Kidney (tissue), 13 donors: ENCODE measurements at regions not wholly inside any gene's neighbourhood (a gene's known extent, or its start where the extent isn't known, plus 50 kb on each side); places are given as distances from the start of the nearest gene placed in this dataset.

Source experiments
- DNase-seq, 5 donors: peaks; one replicate each; pipeline ENCODE4 v3.0.0-alpha.2; 2013 to 2020
- FAIRE-seq: peaks from 2 replicates; lab custom pipeline; 2012; peaks lifted over from hg19 to GRCh38; lab: Jason Lieb, UNC
- H3K27ac ChIP-seq, 2 donors: one replicate each; pipeline ENCODE4 v1.7.0; 2013; ENCODE audit warnings: low read depth in 2 of 2, low read length in 2 of 2, inconsistent platforms in 1 of 2
- H3K27me3 ChIP-seq: one replicate; pipeline ENCODE4 v1.7.1; 2013; ENCODE audit warnings: low read length, inconsistent platforms; ENCODE audit not compliant: control insufficient read depth, insufficient read depth
- H3K36me3 ChIP-seq, 3 donors: one replicate each; pipeline versions ENCODE4 v1.7.0 to v1.7.1; 2013; ENCODE audit warnings: low read length in 3 of 3, control low read depth in 1 of 3, inconsistent platforms in 1 of 3; ENCODE audit not compliant: insufficient read depth in 3 of 3, control insufficient read depth in 2 of 3
- H3K4me1 ChIP-seq, 3 donors: one replicate each; pipeline versions ENCODE4 v1.7.0 to v1.7.1; 2013; ENCODE audit warnings: low read length in 3 of 3, inconsistent platforms in 1 of 3, low read depth in 1 of 3; ENCODE audit not compliant: control insufficient read depth in 2 of 3, insufficient read depth in 2 of 3
- H3K4me3 ChIP-seq, 3 donors: one replicate each; pipeline versions ENCODE4 v1.7.0 to v1.8.1; 2013; ENCODE audit warnings: low read length in 3 of 3, control low read depth in 1 of 3, inconsistent platforms in 1 of 3
- H3K9ac ChIP-seq, 3 donors: one replicate each; pipeline versions ENCODE4 v1.7.0 to v1.7.1; 2013; ENCODE audit warnings: low read length in 3 of 3, control low read depth in 1 of 3, inconsistent platforms in 1 of 3
- H3K9me3 ChIP-seq, 3 donors: one replicate each; pipeline versions ENCODE4 v1.7.0 to v1.7.1; 2013; ENCODE audit warnings: low read length in 3 of 3, control low read depth in 1 of 3, inconsistent platforms in 1 of 3; ENCODE audit not compliant: control insufficient read depth in 2 of 3, insufficient read depth in 1 of 3
- intact Hi-C: fragments of 100-400 bp; cut with DNase I; formaldehyde crosslinking; loops from one replicate; pipeline ENCODE4 v1.11.1; 2022
- TF ChIP-seq, protein P1 (sequence below): IDR thresholded peaks from 3 replicates; pipeline ENCODE4 v1.5.1; 2012; ENCODE audit warnings: mild to moderate bottlenecking, moderate library complexity, borderline replicate concordance; ENCODE audit not compliant: insufficient read depth; ENCODE audit errors: extremely low read depth
- donor health status: control.
- donor health status: control.
- donor health status: control.
- donor health status: control.
- donor health status: control.
- donor health status: DM: yes; HTN: yes; CAD: no.
- donor health status: Normal renal cell carcinoma (clear cell type).

DNA sequence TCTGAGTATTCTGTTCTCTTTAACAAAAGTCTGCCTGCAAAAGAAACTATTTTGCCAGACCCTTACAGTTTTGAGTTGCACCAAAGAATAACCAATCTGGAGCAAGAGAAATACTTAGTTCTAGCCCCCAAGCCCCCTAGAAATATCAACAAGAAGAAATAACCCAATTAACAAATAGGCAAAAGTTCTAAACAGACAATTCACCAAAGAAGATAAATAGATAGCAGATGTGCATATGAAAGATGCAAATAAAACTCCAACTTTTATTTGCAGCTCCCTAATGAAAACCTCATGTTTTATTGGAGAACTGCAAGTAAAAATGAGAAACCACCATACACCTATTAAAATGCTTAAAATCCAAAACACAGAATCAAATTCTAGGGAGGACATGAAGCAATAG lies 1308.0 kb downstream of the CDH11 start:
- H3K27me3 ChIP-seq = no peaks in the 10 kb centered on the region
- no peaks in the 10 kb centered on the region for H3K36me3 ChIP-seq
- intact Hi-C loops = no loop called here
- DNase-seq (no peak), FAIRE-seq (no peak)
- no peak overlapping the region for H3K27ac ChIP-seq
- TF ChIP-seq, protein P1, sequence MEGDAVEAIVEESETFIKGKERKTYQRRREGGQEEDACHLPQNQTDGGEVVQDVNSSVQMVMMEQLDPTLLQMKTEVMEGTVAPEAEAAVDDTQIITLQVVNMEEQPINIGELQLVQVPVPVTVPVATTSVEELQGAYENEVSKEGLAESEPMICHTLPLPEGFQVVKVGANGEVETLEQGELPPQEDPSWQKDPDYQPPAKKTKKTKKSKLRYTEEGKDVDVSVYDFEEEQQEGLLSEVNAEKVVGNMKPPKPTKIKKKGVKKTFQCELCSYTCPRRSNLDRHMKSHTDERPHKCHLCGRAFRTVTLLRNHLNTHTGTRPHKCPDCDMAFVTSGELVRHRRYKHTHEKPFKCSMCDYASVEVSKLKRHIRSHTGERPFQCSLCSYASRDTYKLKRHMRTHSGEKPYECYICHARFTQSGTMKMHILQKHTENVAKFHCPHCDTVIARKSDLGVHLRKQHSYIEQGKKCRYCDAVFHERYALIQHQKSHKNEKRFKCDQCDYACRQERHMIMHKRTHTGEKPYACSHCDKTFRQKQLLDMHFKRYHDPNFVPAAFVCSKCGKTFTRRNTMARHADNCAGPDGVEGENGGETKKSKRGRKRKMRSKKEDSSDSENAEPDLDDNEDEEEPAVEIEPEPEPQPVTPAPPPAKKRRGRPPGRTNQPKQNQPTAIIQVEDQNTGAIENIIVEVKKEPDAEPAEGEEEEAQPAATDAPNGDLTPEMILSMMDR = no peak
- no peaks in the 10 kb centered on the region for H3K4me1 ChIP-seq
- no peak overlapping the region for H3K4me3 ChIP-seq
- no peaks in the 10 kb centered on the region for H3K9me3 ChIP-seq
- H3K9ac ChIP-seq = no peak overlapping the region

DNA sequence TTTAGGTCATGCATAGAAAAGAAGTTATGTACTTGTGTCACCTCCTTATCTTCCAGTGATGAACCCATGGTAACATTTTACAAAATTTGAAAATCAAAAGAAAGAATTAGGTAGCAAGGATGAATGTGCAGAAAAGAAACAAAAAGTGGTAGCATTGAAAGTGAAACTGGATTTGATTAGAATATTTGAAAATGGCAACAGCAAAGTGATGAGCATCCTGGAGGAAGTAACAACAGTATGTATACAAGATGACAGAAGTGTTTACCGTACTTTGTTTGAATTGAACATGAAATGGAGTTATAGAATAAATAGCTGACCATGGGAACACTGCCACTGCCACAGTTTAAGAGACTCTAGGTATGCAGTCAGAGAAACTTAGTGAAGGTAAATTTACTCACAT lies 1313.1 kb downstream of the CDH11 start:
- TF ChIP-seq, protein P1 = no peak
- Histone ChIP-seq H3K36me3 (no peaks in the 10 kb centered on the region), H3K4me3 (no peak overlapping the region), H3K4me1 (no peaks in the 10 kb centered on the region), H3K27ac (no peak overlapping the region), H3K27me3 (no peaks in the 10 kb centered on the region), H3K9me3 (no peaks in the 10 kb centered on the region), H3K9ac (no peak overlapping the region)
- DNase-seq (no peak), FAIRE-seq (no peak)
- intact Hi-C loops = no loop called here

DNA sequence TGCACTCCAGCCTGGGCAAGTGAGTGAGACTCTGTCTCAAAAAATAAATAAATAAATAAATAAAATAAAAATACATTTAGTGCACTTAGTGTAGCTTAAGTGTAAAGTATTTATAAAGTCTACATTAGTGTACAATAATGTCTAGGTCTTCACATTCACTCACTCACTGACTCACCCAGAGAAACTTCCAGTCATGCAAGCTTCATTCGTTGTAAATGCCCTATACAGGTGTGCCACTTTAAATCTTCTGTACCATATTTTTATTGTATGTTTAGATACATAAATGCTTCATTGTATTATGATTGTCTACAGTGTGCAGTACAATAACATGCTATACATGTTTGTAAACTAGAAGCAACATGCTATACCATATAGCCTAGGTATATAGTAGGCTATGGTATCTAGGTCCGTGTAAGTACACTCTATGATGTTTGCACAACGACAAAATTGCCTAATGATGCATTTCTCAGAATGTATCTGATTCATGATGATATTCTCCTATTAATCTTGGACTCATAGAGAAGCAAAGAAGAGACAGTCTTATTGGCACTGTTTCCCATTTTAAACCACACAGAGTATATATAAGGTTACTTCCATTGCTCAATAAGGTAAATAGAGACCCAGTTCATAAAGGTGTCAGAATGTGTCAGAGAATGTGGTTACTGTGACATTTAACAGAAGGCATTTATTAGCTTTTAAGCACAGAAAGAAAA lies 1314.9 kb downstream of the CDH11 start:
- Histone ChIP-seq H3K27me3 (no peaks in the 10 kb centered on the region), H3K4me1 (no peaks in the 10 kb centered on the region), H3K9ac (no peak overlapping the region), H3K27ac (no peak overlapping the region), H3K36me3 (no peaks in the 10 kb centered on the region), H3K9me3 (no peaks in the 10 kb centered on the region), H3K4me3 (no peak overlapping the region)
- FAIRE-seq = no peak
- DNase-seq = no peak
- intact Hi-C loops = no loop called here
- TF ChIP-seq, protein P1 = no peak

DNA sequence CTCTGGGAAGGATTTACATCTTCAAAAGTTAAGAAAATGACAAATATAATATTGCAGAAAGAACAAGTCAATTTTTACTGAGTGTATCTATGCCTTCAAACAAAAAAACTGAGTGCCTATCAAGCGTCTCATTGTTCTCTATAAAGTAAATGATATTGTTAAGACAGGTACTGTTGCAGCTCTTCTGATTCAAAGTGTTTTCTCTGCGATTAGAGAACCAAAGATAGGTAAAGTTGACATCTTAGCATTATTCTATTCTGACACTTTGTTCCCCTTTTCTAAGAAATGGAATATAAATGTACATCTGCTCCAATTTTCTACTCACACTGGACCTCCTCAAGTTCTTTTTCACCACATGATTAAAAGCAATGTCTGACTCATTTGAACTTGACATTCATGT lies 1317.7 kb downstream of the CDH11 start:
- DNase-seq (no peak), FAIRE-seq (no peak)
- H3K4me1 ChIP-seq = no peaks in the 10 kb centered on the region
- H3K9ac ChIP-seq = no peak overlapping the region
- no peaks in the 10 kb centered on the region for H3K36me3 ChIP-seq
- H3K4me3 ChIP-seq = no peak overlapping the region
- H3K27ac ChIP-seq = no peak overlapping the region
- TF ChIP-seq, protein P1 = no peak
- no peaks in the 10 kb centered on the region for H3K27me3 ChIP-seq
- H3K9me3 ChIP-seq = peaks cover 0 to 3% (median 0%) of the 10 kb centered on the region in 3 donors
- intact Hi-C loops = no loop called here
